ENCODE measurements at regions not wholly inside any gene's neighbourhood (a gene's known extent, or its start where the extent isn't known, plus 50 kb on each side); places are given as distances from the start of the nearest gene placed in this dataset.

DNA sequence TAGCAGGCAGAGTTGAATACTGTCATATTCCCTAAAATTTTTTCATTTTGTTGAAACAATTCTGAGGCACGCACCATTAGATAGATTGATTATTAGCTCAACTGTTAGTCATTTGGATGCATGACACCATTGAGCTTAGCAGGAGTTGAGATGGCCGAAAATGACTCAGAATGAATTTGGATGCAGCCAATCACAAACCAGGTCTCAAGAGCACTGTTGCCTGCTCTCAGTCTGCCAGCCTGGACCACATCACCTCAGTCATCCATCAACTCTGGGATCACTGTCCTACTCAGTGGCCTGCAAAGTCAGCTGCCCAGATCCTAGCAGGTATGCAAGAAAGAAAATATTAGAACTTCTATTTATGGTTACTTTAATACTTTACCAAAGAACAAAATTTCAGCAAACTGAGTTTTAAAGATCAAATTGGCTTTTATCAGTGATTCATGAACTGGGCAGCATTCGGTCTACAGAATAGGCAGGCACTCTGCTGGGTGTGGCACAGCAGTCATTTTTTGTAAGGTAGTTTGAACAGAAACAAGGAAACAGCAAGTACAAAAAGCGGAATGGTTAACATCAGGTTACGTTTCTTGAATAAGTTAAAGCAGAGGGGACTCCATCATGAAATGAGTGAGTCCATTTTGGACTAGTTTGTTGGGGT lies 152.7 kb upstream of the ARHGAP28 start:
- no peak for DNase-seq
- Mint-ChIP-seq H3K4me3 (no peak overlapping the region), H3K27ac (no peak overlapping the region), H3K36me3 (ENCODE audit: low read depth) (no peaks in the 10 kb centered on the region), H3K4me1 (ENCODE audit: low read depth) (no peaks in the 10 kb centered on the region), H3K9me3 (peaks cover 22% of the 10 kb centered on the region), H3K27me3 (ENCODE audit: insufficient read depth) (peaks cover 5% of the 10 kb centered on the region; the same call in 1 of the 2 replicates)
- TF ChIP-seq, protein P1, sequence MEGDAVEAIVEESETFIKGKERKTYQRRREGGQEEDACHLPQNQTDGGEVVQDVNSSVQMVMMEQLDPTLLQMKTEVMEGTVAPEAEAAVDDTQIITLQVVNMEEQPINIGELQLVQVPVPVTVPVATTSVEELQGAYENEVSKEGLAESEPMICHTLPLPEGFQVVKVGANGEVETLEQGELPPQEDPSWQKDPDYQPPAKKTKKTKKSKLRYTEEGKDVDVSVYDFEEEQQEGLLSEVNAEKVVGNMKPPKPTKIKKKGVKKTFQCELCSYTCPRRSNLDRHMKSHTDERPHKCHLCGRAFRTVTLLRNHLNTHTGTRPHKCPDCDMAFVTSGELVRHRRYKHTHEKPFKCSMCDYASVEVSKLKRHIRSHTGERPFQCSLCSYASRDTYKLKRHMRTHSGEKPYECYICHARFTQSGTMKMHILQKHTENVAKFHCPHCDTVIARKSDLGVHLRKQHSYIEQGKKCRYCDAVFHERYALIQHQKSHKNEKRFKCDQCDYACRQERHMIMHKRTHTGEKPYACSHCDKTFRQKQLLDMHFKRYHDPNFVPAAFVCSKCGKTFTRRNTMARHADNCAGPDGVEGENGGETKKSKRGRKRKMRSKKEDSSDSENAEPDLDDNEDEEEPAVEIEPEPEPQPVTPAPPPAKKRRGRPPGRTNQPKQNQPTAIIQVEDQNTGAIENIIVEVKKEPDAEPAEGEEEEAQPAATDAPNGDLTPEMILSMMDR (IDR thresholded peaks at IDR 0.05), result no peak

DNA sequence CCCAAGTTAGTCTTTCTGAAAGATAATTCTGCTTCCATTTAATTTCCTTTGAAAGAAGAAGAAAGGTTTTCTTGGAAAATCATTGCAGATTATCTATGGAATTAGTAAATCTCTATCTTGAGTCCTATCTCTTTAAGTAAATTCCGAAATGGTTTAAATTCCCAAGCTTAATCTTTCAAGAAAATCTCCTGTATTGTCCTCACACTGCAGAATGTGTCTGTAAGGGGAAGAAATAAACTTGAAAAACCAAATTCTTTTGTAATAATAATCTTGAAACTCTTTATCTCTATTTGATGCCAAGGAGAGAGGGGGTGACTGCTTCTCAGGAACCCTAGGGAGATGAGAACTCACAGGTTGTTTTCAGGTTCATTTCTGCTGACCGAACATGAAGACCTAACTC lies 150.8 kb upstream of the ARHGAP28 start:
- H3K27ac Mint-ChIP-seq, result no peak overlapping the region
- H3K4me1 Mint-ChIP-seq (ENCODE audit: low read depth), result no peaks in the 10 kb centered on the region
- TF ChIP-seq, protein P1 (IDR thresholded peaks at IDR 0.05), result no peak
- peaks cover 32% of the 10 kb centered on the region for H3K9me3 Mint-ChIP-seq
- no peak overlapping the region for H3K4me3 Mint-ChIP-seq
- no peaks in the 10 kb centered on the region for H3K36me3 Mint-ChIP-seq (ENCODE audit: low read depth)
- H3K27me3 Mint-ChIP-seq (ENCODE audit: insufficient read depth), result peaks cover 5% of the 10 kb centered on the region; the same call in 1 of the 2 replicates
- DNase-seq, result no peak

DNA sequence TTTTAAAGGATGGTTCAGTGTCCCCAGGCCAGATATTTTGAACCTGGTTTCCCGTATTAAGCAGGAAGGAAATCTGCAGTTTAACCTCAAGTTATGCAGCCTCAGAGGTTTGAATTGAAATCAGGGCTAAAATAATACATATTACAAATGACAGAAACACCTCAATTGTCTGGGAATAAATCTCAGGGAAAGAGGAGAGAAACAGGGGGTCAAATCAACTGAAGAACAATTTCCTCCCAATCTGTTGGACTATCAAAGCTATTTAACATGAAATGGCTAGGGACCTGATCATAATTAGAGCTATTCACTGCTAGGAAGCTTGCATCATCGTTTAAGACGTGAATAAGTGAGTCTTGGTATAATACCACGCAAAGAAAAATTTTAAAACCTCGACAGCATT lies 150.0 kb upstream of the ARHGAP28 start:
- Mint-ChIP-seq H3K4me3 (no peak overlapping the region), H3K27ac (no peak overlapping the region), H3K4me1 (ENCODE audit: low read depth) (no peaks in the 10 kb centered on the region), H3K36me3 (ENCODE audit: low read depth) (no peaks in the 10 kb centered on the region), H3K27me3 (ENCODE audit: insufficient read depth) (peaks cover 5% of the 10 kb centered on the region; the same call in 1 of the 2 replicates), H3K9me3 (peaks cover 40% of the 10 kb centered on the region)
- TF ChIP-seq, protein P1 (IDR thresholded peaks at IDR 0.05), result no peak
- no peak for DNase-seq

DNA sequence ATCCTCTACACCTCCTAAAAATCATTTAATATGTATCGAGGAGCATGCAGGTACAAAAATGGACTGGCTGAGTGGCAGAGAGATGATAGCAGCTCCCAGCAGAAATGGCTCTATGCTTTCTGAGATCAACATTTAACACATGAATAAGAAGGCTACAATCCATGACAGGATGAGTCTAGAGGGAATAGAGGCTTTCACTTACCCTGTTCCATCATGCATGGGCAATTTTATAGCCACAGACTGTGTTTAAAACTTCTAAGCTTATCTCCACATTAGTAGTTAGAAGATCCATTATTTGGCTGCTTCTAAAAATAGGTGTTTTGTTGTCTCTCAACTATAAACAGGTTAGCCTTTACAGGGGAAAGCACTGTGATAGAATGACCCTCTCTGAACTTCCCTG lies 149.1 kb upstream of the ARHGAP28 start:
- TF ChIP-seq, protein P1 (IDR thresholded peaks at IDR 0.05), result no peak
- H3K4me1 Mint-ChIP-seq (ENCODE audit: low read depth), result no peaks in the 10 kb centered on the region
- no peak overlapping the region for H3K4me3 Mint-ChIP-seq
- H3K27me3 Mint-ChIP-seq (ENCODE audit: insufficient read depth), result peaks cover 5% of the 10 kb centered on the region; the same call in 1 of the 2 replicates
- H3K9me3 Mint-ChIP-seq, result peaks cover 46% of the 10 kb centered on the region
- no peak overlapping the region for H3K27ac Mint-ChIP-seq
- no peak for DNase-seq
- no peaks in the 10 kb centered on the region for H3K36me3 Mint-ChIP-seq (ENCODE audit: low read depth)

DNA sequence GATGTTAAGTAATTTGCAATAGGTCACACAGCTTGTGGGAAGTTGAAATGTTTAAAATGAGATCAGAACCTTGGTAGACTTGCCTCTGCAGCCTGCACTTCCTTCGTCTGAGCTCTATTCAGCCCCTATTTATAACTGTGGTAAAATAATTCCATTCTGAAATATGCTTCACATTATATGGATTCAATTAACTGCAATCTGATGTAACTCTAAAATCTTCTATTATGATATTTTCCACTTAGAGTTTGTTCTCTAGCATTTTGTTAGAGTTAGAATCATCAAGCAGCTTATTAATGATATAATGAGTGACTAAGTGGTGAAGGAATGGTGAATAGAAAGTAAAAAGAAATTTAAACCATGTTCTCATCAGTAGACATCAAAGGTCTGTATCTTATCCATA lies 139.6 kb upstream of the ARHGAP28 start:
- Mint-ChIP-seq H3K36me3 (ENCODE audit: low read depth) (no peaks in the 10 kb centered on the region), H3K4me3 (no peak overlapping the region), H3K9me3 (peaks cover 34% of the 10 kb centered on the region), H3K4me1 (ENCODE audit: low read depth) (no peaks in the 10 kb centered on the region; the same call in 1 of the 2 replicates), H3K27me3 (ENCODE audit: insufficient read depth) (no peaks in the 10 kb centered on the region; the same call in 1 of the 2 replicates), H3K27ac (no peak overlapping the region)
- TF ChIP-seq, protein P1 (IDR thresholded peaks at IDR 0.05), result no peak
- DNase-seq, result no peak
